ENCODE measurements at regions not wholly inside any gene's neighbourhood (a gene's known extent, or its start where the extent isn't known, plus 50 kb on each side); places are given as distances from the start of the nearest gene placed in this dataset.
"Not testable (repeated sequence)": the region's sequence is repeated elsewhere in the genome, so short reads cannot be mapped to it uniquely, and the experiment has no call there.

DNA sequence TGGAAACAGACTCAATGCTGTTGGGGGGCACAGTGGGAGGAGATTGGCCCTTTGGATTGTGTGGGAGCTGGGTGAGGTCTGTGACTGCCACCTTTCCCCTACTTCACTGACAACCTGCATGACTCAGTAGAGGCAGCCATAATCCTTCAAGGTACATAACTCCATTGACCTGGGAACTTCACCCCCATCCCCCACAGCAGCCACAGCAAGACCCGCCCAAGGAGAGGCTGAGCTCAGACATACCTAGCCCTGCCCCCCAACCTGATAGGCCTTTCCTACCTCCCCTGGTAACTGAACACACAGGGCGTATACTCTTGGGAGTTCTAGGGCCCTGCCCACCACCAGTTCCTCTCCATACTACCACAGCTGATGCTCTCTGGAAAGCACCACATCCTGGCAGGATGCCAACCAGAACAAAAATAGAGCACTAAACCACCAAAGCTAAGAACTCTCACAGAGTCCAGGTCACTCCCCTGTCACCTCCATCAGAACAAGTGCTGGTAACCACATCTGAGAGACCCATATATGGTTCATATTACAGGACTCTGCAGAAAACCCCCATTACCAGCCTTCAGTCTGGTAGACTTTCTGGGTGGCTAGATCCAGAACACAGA lies 703.9 kb downstream of the FSCB start:
- DNase-seq: no peak

DNA sequence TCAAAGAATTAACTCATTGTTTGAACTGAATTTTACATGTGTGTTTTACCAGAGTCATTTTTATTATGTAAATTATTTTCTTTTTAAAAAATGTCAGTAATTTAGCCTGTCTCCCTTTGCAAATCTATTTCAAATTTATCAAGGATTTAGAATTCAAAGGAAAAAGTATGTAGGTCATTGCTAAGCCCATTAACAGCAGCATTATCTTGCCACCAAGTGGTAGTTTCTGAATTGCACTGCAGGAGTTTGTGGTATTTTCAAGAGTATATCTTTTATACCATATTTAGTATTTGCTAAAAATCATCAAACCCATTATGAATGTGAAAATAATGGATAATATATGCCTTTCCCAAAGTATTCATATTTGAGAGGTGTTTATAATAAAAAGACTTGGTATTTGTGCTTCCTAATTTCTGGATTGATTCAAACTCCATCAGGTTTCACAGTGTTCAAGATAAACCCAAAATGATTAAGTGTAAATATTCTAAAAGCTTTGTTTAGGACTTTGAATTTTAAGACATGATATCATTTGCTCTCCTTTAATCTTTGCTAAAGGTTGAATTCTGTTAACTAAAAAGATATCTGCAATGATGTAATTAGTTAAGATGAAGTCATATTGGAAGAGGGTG lies 711.4 kb downstream of the FSCB start:
- DNase-seq: peak in 1 of 3 donors; percentile 4

DNA sequence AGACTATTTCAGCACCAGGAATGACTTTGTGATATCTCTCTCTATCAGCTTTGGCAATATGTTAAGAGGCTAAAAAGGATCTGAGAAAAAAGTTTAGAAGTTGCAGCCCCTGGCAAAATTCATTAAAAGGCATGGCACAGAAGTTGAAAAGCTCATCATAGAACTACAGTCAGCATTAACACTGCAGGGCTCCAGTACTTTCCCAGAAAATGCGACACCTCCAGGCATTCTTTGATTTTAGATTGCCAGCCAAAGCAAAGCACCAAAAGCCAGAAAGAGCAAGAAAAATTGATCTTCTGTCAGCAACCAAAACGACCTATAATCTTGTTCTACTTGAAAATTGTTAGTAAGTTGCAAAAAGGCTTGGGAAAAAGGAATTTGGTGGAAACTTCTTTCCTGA lies 713.5 kb downstream of the FSCB start:
- DNase-seq: no peak

DNA sequence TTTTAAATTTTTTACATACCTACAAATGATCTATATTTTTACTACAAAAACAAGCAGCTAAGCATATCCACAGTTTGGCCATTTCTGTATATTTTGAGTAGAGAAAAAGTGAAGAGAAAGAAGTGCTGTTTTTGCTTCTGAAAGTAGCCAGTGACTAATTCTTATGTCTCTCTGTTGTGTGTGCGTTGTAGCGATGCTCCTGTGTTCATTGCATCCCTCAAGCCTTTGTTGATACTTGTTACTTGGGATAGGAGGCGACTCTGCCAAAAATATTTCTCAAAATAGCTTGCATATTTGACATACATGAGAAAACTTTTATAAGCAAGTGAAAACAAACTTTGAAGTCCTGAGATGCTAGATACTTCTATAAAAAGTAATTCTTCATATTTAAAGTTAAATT lies 714.1 kb downstream of the FSCB start:
- no peak for DNase-seq

DNA sequence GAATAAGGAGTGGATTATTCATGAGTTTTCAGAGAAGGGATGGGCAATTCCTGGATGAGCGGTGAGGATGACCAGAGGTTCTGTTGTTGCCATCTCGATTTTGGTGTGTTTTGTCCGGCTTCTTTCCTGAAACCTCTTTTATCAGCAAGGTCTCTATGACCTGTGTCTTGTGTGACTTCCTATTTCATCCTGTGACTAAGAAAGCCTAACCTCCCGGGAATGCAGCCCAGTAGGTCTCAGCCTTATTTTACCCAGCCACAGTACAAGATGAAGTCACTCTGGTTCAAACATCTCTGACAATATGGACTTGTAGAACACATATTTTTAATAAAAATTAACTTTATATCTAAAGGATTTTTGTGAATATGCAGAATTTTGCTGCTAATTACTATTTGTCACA lies 716.4 kb downstream of the FSCB start:
- no peak for DNase-seq

DNA sequence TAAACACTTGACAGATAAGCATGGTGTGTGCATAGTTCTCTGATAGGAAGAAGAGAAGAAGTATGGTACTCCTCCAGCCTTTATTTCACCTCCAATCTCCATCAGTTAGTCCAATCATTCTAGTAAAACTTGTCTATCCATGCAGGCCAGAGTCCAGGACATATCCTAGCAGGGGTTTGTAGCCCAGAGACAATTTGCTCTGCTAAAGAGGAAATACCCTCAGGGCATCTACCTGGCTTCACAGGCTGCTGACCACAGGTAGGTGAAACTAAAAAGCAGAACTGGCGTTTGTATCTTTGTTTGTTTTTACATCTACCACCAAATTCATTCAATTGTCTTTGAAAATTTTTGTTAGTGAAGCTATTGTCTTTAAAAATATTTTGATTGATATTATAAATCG lies 717.6 kb downstream of the FSCB start:
- DNase-seq: no peak

DNA sequence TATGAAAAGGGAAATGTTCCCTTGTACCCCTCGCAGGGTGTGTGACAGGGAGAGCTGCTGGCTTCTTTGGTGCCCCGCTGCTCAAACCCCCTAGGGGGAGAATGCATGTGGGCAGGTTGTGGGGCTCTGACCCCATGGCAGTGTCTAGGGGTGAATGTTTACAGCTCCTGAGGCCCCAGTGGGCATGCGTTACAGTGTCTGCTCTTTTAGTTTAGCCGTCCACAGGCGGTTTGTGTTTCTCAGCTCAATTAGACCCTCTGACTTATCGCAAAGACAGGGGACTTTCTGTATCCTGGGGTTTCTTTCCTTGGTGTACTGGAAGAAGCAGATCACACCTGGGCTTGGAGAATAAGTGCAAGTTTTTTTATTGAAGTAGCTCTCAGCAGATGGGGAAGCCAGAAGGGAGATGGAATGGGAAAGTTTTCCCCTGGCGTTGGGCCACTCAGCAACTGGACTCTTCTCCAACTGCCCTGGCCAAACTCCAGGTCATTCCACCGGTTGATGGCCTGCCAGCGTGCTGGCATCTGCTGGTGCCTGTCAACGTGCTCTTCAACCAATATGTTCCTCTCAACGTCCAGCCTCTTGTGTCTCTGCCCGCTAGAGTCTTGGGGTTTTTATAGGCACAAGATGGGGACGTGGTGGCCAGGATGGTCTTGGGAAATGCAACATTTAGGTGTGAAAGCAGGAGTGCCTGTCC lies 720.9 kb downstream of the FSCB start:
- no peak for DNase-seq

DNA sequence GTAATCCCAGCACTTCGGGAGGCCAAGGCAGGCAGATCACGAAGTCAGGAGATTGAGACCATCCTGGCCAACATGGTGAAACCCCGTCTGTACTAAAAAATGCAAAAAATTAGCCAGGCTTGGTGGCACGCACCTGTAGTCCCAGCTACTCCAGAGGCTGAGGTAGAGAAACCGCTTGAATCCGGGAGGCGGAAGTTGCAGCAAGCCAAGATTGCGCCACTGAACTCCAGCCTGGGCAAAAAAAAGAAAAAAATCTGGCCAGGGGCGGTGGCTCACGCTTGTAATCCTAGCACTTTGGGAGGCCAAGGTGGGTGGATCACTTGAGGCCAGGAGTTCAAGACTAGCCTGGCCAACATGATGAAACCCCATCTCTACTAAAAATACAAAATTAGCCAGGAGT lies 722.7 kb downstream of the FSCB start:
- not testable (repeated sequence) for DNase-seq

DNA sequence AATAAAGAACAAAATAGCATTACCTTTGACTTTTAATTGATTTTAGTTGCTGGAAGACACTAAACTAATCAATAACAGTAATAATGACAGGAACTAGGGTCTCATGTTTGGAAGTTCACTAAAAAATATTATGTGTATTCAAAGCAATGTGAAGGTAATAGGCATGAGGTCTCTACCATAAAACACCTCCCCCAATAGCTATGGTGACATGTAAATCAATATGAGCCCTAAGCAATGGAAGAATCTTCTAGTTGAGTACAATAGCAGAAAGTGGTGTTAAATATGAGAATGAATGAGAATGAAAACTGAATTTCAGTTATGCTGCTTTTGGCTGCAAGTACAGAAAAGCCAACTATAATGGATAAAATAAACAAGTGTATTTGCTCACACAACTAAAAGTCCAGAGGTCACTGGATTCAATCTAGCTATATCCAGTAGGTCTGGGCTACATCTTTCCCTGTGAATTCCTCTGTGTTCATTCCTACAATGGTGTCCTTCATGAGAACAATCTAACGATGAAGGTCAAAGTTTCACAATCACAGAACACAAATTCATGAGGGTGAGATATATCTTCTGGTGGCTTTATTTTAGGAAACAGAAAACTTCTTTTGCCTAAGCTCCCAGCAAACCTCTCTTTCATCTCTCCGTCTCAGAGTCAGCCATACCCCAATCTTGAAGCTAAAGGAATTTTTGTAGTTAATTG lies 728.0 kb downstream of the FSCB start:
- DNase-seq: no peak

DNA sequence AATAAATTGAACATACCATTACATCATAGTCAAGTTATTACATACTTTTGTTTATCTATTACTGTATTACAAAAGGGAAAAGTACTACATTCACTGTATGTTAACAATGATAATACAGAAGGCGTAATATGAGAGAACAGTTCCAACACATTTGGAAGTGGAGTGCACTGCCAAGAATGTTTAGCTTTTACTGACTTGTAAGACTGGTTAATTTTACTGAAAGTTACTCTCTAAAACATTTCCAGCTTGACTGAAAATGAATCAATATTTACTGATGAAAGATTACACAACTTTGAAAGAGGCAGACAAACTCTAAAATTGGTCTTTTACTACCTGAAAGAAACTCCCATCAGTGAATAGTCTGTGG lies 728.5 kb downstream of the FSCB start:
- no peak for DNase-seq

DNA sequence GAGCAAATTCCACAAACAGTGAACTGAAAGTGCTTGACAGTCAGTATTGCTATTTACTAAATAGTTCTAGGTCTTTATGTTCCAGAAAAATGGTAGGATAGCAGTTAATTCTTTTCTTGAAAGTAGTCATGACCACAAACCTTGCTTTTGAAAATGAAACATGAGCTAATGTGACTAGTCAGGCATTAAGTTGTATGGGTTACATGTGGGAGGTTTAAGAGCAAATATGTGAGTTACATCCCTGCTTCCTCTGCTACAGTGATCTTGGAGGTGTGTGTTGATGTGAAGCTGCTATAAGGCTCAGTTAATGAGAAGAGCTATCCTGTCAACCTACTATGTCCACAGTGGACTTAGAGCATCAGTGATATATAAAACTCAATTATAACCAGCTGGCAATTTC lies 741.6 kb downstream of the FSCB start:
- DNase-seq: no peak

DNA sequence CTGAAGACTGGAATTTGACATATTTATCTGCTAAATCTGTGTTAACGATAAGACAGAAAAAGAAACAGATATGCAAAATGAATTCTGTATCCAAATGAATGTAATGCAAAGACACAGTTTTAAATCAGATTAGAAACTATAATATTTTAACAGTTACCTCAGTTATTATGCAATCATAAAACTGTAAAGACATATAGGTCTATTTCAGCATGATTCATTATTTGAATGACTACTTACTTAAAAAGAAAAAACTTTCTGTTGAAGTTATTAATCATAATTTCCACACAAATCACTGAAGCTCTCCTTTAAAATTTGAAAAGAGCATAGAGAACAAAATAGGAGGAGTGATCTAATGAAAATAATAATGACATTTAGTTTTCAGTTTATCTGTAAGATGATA lies 742.6 kb downstream of the FSCB start:
- DNase-seq: no peak

DNA sequence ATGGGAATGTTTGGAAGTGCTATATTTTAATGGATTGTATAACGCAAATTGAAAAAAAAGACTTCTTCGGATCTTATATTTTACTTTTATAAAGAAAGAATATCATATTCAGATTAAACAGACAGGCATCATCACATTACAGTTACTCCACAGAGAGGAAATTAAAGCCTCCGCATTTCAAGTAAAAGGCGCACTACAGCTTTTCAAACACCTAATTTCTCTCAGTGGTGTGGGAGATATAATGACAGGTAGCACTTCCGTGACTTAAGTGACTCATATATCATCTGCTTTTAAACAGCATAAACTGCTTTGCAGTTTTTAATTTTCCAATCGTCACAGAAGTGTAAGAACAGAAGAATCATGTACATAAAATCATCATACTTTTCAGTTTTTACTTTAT lies 751.4 kb downstream of the FSCB start:
- no peak for DNase-seq

DNA sequence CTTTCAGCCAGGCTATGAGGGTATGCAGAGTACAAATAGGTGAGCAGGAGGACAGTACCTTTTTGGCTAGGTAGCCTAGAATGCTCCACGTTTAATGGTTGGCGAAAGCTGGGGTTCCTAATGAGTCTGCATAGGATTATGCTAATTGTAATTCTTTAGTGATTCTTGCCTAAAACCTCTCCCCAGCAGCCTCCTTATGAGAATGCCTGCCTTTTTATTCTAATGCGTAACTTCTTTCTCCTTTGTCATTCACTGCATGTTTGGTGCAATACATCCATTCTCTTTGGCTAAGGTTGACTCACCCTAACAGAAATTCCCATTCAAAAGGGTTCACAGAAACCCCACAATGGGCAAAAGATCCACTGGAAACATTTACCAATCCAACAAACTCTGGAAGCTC lies 752.2 kb downstream of the FSCB start:
- DNase-seq: no peak

DNA sequence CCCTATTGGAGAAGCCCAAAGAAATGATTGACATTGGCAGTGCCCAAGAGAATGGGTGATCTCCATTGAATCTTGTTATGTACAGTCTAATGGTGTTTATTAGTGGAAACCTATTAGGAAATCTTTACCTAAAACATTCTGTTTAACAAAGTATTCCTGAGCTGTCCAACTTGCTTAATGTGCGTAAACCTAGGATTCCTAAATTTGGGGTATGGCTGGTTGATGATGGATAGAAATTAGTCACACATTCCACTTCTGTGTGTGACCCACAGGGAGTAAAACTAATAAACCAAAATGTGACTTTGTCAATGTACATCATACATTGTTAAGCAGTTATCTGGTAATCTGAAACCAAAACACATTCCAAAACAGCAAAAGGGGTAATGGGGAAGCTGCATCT lies 761.3 kb downstream of the FSCB start:
- no peak for DNase-seq

DNA sequence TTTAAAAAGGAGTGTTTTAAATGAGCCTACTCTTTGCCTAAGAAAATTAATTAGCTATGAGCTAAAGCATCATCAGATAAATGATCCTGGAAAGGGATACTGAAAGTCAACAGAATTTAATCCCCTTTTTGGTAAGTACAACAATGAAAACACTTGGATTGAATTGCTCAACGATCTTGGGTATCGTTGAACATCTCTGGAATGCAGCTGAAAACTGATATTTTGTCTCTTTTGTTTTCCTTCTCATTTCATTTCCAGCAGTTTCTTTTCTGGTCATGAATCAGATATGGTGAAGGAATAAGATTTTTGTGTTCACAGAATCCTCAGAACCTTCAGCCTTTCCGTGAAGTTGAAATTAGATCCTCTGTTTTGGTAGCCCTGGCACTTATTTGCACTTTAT lies 771.2 kb downstream of the FSCB start:
- no peak for DNase-seq

DNA sequence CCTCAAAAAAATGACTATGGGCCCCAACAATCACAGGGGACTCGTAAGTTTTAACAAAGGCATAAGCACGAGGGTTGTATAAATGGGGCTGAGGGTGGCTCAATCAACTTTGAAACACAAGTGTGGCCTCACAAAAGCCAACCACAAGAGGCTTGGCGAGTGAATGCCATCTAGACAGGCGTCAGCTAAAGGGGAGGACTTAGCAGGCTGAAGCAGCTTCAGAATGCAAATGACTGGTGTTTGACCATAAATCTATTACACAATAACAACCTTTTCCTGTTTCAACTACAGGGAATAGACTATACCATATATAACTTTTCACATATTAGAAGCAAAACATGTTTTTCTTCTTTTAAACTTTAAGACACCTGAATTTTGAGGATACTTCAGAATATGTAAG lies 777.9 kb downstream of the FSCB start:
- no peak for DNase-seq

DNA sequence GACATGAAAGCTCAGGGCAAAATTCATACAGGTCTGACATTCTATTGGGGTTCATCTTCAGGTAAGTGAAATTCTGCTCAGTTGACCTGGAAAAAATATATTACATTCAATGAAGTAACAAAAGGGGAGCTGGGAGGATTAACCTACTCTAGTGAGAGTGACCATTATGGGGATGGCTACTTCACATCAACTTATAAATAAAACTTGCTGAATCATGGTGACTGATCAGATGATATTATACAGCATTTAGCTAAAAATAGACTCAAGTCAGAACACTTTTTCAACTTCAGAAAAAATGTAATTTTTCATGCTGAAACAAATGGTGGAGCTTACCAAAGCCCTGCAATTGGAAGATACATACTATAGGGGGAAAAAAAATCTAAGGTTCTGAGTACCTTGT lies 800.2 kb downstream of the FSCB start:
- no peak for DNase-seq

DNA sequence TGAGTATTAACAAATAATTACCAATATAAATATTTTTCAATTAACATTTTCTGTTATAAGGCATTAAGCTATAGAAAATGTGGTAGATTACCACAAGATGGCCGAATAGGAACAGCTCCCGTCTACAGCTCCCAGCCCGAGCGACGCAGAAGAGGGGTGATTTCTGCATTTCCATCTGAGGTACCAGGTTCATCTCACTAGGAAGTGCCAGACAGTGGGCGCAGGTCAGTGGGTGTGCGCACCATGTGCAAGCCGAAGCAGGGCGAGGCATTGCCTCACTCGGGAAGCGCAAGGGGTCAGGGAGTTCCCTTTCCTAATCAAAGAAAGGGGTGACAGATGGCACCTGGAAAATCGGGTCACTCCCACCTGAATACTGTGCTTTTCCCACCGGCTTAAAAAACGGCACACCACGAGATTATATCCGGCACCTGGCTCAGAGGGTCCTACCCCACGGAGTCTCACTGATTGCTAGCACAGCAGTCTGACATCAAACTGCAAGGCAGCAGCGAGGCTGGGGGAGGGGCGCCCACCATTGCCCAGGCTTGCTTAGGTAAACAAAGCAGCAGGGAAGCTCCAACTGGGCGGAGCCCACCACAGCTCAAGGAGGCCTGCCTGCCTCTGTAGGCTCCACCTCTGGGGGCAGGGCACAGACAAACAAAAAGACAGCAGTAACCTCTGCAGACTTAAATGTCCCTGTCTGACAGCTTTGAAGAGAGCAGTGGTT lies 808.4 kb downstream of the FSCB start:
- not testable (repeated sequence) for DNase-seq

DNA sequence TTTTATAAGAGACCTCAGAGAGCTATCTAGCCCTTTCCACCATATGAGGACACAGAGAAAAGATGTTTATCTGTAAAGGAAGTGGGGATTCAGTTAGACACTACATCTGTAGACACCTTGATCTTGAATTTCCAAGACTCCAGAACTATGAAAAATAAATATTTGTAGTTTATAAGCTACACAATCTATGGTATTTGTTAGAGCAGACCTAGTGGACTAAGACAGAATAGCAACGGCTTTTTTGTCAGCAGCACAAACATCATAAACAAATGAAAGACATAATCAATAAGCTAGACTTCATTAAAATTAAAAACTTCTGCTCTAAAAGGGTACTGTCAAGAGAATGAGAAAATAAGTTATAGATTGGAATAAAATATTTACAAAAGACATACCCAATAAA lies 810.1 kb downstream of the FSCB start:
- no peak for DNase-seq

DNA sequence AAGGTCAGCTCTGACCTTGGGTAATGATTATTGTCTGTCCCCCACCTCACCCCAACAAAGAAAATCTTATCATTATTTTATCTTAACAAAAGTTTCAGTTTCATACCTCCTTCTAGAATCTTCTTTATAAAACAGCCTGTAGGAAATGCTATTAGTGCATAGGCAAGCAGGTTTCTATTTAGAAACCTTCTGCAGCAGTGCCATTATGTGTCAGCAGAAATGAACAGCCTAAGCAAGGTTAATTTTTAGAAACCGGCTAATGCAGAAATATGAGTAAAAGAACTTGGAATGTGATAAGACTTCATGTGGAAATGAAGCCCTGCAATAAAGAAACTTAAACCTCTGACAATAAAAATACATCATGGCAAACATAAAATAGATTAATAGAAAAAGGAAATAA lies 814.4 kb downstream of the FSCB start:
- no peak for DNase-seq

DNA sequence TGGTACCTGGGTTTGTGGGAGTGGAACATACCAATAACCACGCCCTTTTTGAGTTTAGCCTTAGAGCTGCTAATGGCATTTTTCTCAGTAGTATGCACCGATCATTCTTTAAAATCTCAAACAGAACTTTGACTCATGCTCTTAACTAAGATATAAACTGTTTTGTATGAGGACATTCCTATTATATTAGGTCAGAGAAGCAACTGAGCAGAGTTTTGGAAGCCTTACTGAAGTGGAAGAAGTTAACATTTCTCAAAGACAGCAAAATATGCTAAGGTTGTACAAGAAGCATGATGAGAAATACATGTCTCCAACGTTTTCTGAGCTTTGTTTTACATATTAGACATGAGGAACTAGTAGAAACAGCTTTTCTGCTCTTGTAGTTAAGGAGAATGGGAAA lies 819.2 kb downstream of the FSCB start:
- DNase-seq: no peak

DNA sequence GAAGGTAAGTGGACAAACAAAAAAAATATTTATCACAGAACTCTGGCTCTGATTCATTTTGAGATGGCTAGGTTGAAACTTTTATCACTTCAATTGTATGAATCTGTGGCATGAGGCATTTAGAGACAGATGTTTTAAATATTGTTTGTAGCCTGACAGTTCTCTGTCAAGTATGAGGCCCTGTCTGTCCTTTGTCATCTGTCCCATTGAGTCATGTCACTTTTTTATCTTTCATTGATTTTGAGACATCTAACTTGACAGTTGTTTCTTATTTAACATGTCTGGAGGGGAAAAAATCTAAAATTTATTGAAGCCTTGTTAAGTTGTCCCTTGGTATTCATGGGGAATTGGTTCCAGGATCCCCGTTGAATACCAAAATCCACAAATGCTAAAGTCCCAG lies 829.5 kb downstream of the FSCB start:
- no peak for DNase-seq

Measured in suppressor macrophage treated with lipopolysaccharide for 1 hour (primary cell).